Peyer's patch (tissue), 4 donors: ENCODE measurements at regions not wholly inside any gene's neighbourhood (a gene's known extent, or its start where the extent isn't known, plus 50 kb on each side); places are given as distances from the start of the nearest gene placed in this dataset.
"Not testable (repeated sequence)": the region's sequence is repeated elsewhere in the genome, so short reads cannot be mapped to it uniquely, and the experiment has no call there.

Experiments used
- DNase-seq, 3 donors: peaks; one replicate each; pipeline ENCODE4 v3.0.0-alpha.2; 2017 to 2019
- H3K27ac ChIP-seq, 4 donors: fragments of 200-600 bp; sonication (generic); one replicate each; pipeline ENCODE4 v1.5.1; 2016 to 2019
- H3K27me3 ChIP-seq, 2 donors: fragments of 200-600 bp; sonication (generic); one replicate each; pipeline ENCODE4 v1.5.1; 2019
- H3K36me3 ChIP-seq, 3 donors: fragments of 200-600 bp; sonication (generic); one replicate each; pipeline ENCODE4 v1.5.1; 2016 to 2019
- H3K4me1 ChIP-seq, 4 donors: fragments of 200-600 bp; sonication (generic); one replicate each; pipeline ENCODE4 v1.5.1; 2016 to 2019
- H3K4me3 ChIP-seq, 4 donors: fragments of 200-600 bp; sonication (generic); 1 replicate in 3 of 4; 2 replicates in 1 of 4; pipeline ENCODE4 v1.5.1; 2016 to 2019; ENCODE audit warnings: mild to moderate bottlenecking in 1 of 4
- H3K9me3 ChIP-seq, 4 donors: fragments of 200-600 bp; sonication (generic); one replicate each; pipeline ENCODE4 v1.5.1; 2016 to 2019; ENCODE audit warnings: mild to moderate bottlenecking in 1 of 4
- CTCF ChIP-seq, 6 experiments: fragments of 450-650 bp in 4 of 6; fragments of 200-600 bp in 2 of 6; sonication (generic) in 1 of 6; IDR thresholded peaks; one replicate each; pipeline ENCODE4 v1.5.1; 2017 to 2019; ENCODE audit warnings: antibody characterized with exemption in 6 of 6, mild to moderate bottlenecking in 3 of 6, moderate library complexity in 1 of 6
- POLR2A ChIP-seq, 2 donors: fragments of 450-650 bp; IDR thresholded peaks; one replicate each; pipeline ENCODE4 v1.5.1; 2017; ENCODE audit warnings: antibody characterized with exemption in 2 of 2, mild to moderate bottlenecking in 2 of 2, moderate library complexity in 2 of 2

- Histone ChIP-seq H3K36me3 (no peaks in the 10 kb centered on the region), H3K9me3 (no peaks in the 10 kb centered on the region), H3K4me3 (no peak overlapping the region), H3K27me3 (no peaks in the 10 kb centered on the region), H3K27ac (no peak overlapping the region), H3K4me1 (no peaks in the 10 kb centered on the region)
- TF ChIP-seq CTCF (IDR thresholded peaks at IDR 0.05) (no peak), POLR2A (IDR thresholded peaks at IDR 0.05) (no peak)
- no peak for DNase-seq
Observed at GRCh38 chr2:192675681-192676080, 480.9 kb upstream of the TMEFF2 start.

GRCh38 chr2:192669505-192670091, 474.9 kb upstream of the TMEFF2 start:
- TF ChIP-seq POLR2A (IDR thresholded peaks at IDR 0.05): no peak
- no peak for TF ChIP-seq CTCF (IDR thresholded peaks at IDR 0.05)
- no peak overlapping the region for H3K27ac ChIP-seq
- H3K4me3 ChIP-seq: no peak overlapping the region
- H3K9me3 ChIP-seq: no peaks in the 10 kb centered on the region
- H3K27me3 ChIP-seq: no peaks in the 10 kb centered on the region
- H3K36me3 ChIP-seq: no peaks in the 10 kb centered on the region
- no peaks in the 10 kb centered on the region for H3K4me1 ChIP-seq
- DNase-seq: no peak

GRCh38 chr2:192660555-192660954, 465.8 kb upstream of the TMEFF2 start:
- not testable (repeated sequence) for H3K27ac ChIP-seq, DNase-seq, H3K9me3 ChIP-seq, H3K4me3 ChIP-seq, H3K4me1 ChIP-seq, H3K27me3 ChIP-seq, H3K36me3 ChIP-seq

- TF ChIP-seq POLR2A (IDR thresholded peaks at IDR 0.05) (no peak), CTCF (IDR thresholded peaks at IDR 0.05) (no peak)
- Histone ChIP-seq H3K4me3 (no peak overlapping the region), H3K4me1 (no peaks in the 10 kb centered on the region), H3K27ac (no peak overlapping the region), H3K9me3 (no peaks in the 10 kb centered on the region), H3K36me3 (no peaks in the 10 kb centered on the region), H3K27me3 (no peaks in the 10 kb centered on the region)
- no peak for DNase-seq
Observed at GRCh38 chr2:192657362-192657761, 462.6 kb upstream of the TMEFF2 start.

GRCh38 chr2:192655916-192656315, 461.2 kb upstream of the TMEFF2 start:
- no peaks in the 10 kb centered on the region for H3K27me3 ChIP-seq

More at GRCh38 chr2:192655916-192656315, 461.2 kb upstream of the TMEFF2 start:
- Histone ChIP-seq H3K9me3 (no peaks in the 10 kb centered on the region), H3K36me3 (no peaks in the 10 kb centered on the region), H3K4me3 (no peak overlapping the region), H3K27ac (no peak overlapping the region), H3K4me1 (no peaks in the 10 kb centered on the region)
- DNase-seq: no peak
- TF ChIP-seq CTCF (IDR thresholded peaks at IDR 0.05) (no peak), POLR2A (IDR thresholded peaks at IDR 0.05) (no peak)
